ENCODE measurements at regions not wholly inside any gene's neighbourhood (a gene's known extent, or its start where the extent isn't known, plus 50 kb on each side); places are given as distances from the start of the nearest gene placed in this dataset.

DNA sequence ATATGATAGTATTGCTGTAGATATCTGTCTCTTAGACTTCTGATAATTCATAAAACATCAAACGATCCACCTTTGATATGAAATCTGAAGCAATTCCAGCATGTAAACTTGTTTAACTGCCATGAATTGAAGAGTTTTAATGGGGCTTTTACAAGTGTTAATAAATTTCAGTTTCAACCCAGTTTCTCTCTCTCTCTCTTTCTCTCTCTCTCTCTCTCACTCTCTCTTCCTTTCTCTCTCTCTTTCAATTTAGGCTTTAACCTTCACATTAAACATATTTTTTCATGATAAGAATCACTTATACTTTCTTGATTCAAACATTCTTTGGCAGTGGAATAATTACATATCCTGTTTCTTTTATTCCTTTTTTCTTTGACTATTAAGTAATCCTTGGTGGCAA is 296.1 kb downstream of the EPHA4 start (continued):
- TF ChIP-seq KLF1 (tag; IDR thresholded peaks at IDR 0.05), result no peak
- TF ChIP-seq GTF2E2 (tag; IDR thresholded peaks at IDR 0.05), result no peak
- TF ChIP-seq ZNF134 (CRISPR knock-in tag; conservative IDR thresholded peaks at IDR 0.05), result no peak
- TF ChIP-seq NR1H2 (CRISPR knock-in tag; IDR thresholded peaks at IDR 0.05), result no peak

DNA sequence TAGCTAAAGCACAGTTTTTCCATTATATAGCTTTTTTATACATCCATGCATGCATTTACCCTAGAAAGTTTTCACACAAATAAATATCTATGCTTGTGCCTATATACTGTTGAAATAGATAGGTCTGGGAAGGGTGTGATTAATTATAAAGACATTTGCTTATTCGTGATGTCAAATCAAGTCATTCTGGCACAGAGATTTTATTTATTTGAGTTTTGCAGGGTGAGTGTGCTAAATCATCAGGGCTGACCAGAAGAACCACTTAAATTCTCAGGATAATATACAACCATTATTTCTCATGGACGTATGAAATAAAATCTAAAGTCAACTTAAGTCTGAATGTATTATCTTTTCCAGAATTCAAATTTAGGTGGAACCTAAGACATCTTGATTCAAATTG is 295.5 kb downstream of the EPHA4 start:
- no peak overlapping the region for H3K4me3 ChIP-seq
- TF ChIP-seq EP400 (IDR thresholded peaks at IDR 0.05), result no peak
- no peak for TF ChIP-seq PRPF4 (IDR thresholded peaks at IDR 0.05; ENCODE audit: insufficient read depth, low read depth, low read length, poor library complexity, severe bottlenecking)
- no peak for TF ChIP-seq RBBP5 (IDR thresholded peaks at IDR 0.05; ENCODE audit: borderline replicate concordance, insufficient read depth, low read length, poor library complexity, severe bottlenecking)
- no peak for TF ChIP-seq FOS (IDR thresholded peaks at IDR 0.05; ENCODE audit: extremely low read depth, insufficient read length)
- TF ChIP-seq, protein P1, sequence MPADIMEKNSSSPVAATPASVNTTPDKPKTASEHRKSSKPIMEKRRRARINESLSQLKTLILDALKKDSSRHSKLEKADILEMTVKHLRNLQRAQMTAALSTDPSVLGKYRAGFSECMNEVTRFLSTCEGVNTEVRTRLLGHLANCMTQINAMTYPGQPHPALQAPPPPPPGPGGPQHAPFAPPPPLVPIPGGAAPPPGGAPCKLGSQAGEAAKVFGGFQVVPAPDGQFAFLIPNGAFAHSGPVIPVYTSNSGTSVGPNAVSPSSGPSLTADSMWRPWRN (IDR thresholded peaks at IDR 0.05; ENCODE audit: low read depth), result no peak
- no peak for TF ChIP-seq FOXK1 (CRISPR knock-in tag; IDR thresholded peaks at IDR 0.05; ENCODE audit: borderline replicate concordance)
- TF ChIP-seq TOE1 (IDR thresholded peaks at IDR 0.05; ENCODE audit: borderline replicate concordance), result no peak
- TF ChIP-seq TOE1 (CRISPR knock-in tag; IDR thresholded peaks at IDR 0.05; ENCODE audit: borderline replicate concordance, low read depth), result no peak
- no peak for TF ChIP-seq ZBTB17 (CRISPR knock-in tag; IDR thresholded peaks at IDR 0.05)
- TF ChIP-seq, protein P2, sequence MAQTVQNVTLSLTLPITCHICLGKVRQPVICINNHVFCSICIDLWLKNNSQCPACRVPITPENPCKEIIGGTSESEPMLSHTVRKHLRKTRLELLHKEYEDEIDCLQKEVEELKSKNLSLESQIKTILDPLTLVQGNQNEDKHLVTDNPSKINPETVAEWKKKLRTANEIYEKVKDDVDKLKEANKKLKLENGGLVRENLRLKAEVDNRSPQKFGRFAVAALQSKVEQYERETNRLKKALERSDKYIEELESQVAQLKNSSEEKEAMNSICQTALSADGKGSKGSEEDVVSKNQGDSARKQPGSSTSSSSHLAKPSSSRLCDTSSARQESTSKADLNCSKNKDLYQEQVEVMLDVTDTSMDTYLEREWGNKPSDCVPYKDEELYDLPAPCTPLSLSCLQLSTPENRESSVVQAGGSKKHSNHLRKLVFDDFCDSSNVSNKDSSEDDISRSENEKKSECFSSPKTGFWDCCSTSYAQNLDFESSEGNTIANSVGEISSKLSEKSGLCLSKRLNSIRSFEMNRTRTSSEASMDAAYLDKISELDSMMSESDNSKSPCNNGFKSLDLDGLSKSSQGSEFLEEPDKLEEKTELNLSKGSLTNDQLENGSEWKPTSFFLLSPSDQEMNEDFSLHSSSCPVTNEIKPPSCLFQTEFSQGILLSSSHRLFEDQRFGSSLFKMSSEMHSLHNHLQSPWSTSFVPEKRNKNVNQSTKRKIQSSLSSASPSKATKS (CRISPR knock-in tag; IDR thresholded peaks at IDR 0.05), result no peak
- no peak overlapping the region for H3K27ac ChIP-seq (ENCODE audit: extremely low read depth, low read depth, low read length)
- no peaks in the 10 kb centered on the region for H3K9me1 ChIP-seq (ENCODE audit: control insufficient read depth, insufficient read depth, low read length)
- H3K4me2 ChIP-seq (ENCODE audit: insufficient read depth, low read length), result no peak overlapping the region
- DNase-seq (ENCODE audit: extremely low read depth in 1 of 4, low spot score in 3 of 4) (no peak), ATAC-seq (no peak), FAIRE-seq (no peak)
- 0% methylated on average over 2 of the region's 2 CpGs for WGBS (ENCODE audit: insufficient coverage, low coverage, missing lambda C conversion rate)
- no peak overlapping the region for H3K9ac ChIP-seq (ENCODE audit: insufficient read depth in 1 of 2, low read depth in 2 of 2, low read length in 2 of 2)
- H2AFZ ChIP-seq (ENCODE audit: low read depth, low read length), result no peak overlapping the region
- no peaks in the 10 kb centered on the region for H3K4me1 ChIP-seq (replicated peaks in 1 of 2; ENCODE audit: control insufficient read depth in 2 of 2, insufficient read depth in 2 of 2, low read length in 2 of 2)
- no peaks in the 10 kb centered on the region for H3K27me3 ChIP-seq (ENCODE audit: control insufficient read depth in 2 of 2, insufficient read depth in 2 of 2, low read length in 2 of 2)
- intact Hi-C loops (cut with micrococcal nuclease), result no loop called here
- ChIA-PET POLR2A (no interaction called here), CTCF (ENCODE audit: low intra/inter-chr PET ratio) (no interaction called here)
- in situ Hi-C loops (cut with MboI), result no loop called here
- BruUV-seq (replicated peaks), result no TSS peak
- H3K79me2 ChIP-seq (ENCODE audit: control insufficient read depth, insufficient read depth, low read length), result no peaks in the 10 kb centered on the region
- no peaks in the 10 kb centered on the region for H3K9me3 ChIP-seq (replicated peaks; ENCODE audit: control insufficient read depth, insufficient read depth, low read depth, low read length)
- no peaks in the 10 kb centered on the region for H4K20me1 ChIP-seq (replicated peaks; ENCODE audit: control insufficient read depth, insufficient read depth, low read length)
- no peaks in the 10 kb centered on the region for H3K36me3 ChIP-seq (ENCODE audit: control insufficient read depth, insufficient read depth, low read length)

Data from K562 (cell line).